BLaER1 treated with 17β-estradiol and CSF1 and Interleukin-3, amounts not matched to agents 10 nM and 100 nM (cell line): ENCODE measurements at regions not wholly inside any gene's neighbourhood (a gene's known extent, or its start where the extent isn't known, plus 50 kb on each side); places are given as distances from the start of the nearest gene placed in this dataset.
A peak's percentile ranks its signal among the peaks of the same experiment; 100 is the strongest.
"Not testable (repeated sequence)": the region's sequence is repeated elsewhere in the genome, so short reads cannot be mapped to it uniquely, and the experiment has no call there.

Experiments used
- H3K27ac ChIP-seq, 11 experiments: shearing (Covaris generic); formaldehyde crosslinking; 2 replicates each; pipeline ENCODE4 v1.8.1; 2022
- H3K27me3 ChIP-seq, 11 experiments: shearing (Covaris generic); formaldehyde crosslinking; 2 replicates each; pipeline ENCODE4 v1.8.1; 2022
- H3K36me3 ChIP-seq, 11 experiments: shearing (Covaris generic); formaldehyde crosslinking; 2 replicates each; pipeline ENCODE4 v1.8.1; 2022
- H3K4me1 ChIP-seq, 10 experiments: shearing (Covaris generic); formaldehyde crosslinking; 2 replicates each; pipeline ENCODE4 v1.8.1; 2022
- H3K4me2 ChIP-seq, 11 experiments: shearing (Covaris generic); formaldehyde crosslinking; 2 replicates each; pipeline ENCODE4 v1.8.1; 2022
- H3K4me3 ChIP-seq, 10 experiments: shearing (Covaris generic); formaldehyde crosslinking; 2 replicates each; pipeline ENCODE4 v1.8.1; 2022
- H3K9ac ChIP-seq, 11 experiments: shearing (Covaris generic); formaldehyde crosslinking; 2 replicates each; pipeline ENCODE4 v1.8.1; 2022
- H3K9me3 ChIP-seq, 11 experiments: shearing (Covaris generic); formaldehyde crosslinking; replicated peaks in 1 of 11; 2 replicates each; pipeline ENCODE4 v1.8.1; 2022
- H4K20me1 ChIP-seq, 11 experiments: shearing (Covaris generic); formaldehyde crosslinking; 2 replicates each; pipeline ENCODE4 v1.8.1; 2022
- Cebpa-rat ChIP-seq, 11 experiments: shearing (Covaris generic); IDR thresholded peaks; 2 replicates each; pipeline ENCODE4 v1.8.1; 2022

DNA sequence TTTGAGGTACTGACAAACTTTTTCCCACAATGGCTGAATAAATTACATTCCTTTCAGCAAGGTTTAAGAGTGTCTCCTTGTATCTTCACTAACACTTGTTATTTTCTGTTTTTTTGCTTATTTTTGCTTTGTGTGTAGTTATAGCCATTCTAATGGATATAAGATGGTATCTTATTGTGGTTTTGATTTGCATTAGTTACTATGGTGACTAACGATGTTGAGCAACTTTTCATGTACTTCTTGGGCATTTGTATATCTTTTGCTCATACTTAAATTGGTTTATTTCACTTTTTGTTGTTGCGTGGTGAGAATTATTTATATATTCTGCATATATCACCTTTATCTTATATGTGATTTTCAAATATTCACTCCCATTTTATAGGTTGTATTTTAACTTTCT, 79.9 kb upstream of the FSIP2 start:
- Histone ChIP-seq H3K27ac (no peak overlapping the region), H3K4me2 (no peak overlapping the region), H4K20me1 (no peaks in the 10 kb centered on the region), H3K27me3 (no peaks in the 10 kb centered on the region), H3K36me3 (no peaks in the 10 kb centered on the region), H3K4me3 (no peak overlapping the region), H3K4me1 (no peaks in the 10 kb centered on the region), H3K9ac (no peak overlapping the region), H3K9me3 (no peaks in the 10 kb centered on the region)
- no peak for TF ChIP-seq Cebpa-rat (IDR thresholded peaks at IDR 0.05)

DNA sequence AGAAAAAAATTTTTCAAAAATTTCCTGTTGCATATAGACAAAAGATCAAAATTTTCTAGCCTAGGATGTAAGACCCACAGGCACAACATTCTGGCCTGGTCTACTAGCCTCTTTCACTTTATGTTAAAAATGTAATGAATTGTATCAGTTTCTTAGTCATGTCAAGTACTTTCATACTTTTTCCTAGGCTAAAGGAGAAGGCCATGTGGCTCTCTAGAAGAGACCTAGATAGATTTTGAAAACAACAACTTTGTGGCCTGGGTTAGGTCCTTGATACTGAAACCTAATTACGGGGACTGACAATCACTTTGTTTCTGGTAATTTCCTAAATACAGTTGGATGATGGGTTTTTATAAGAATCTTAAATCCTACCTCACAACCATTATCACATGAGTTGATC, 74.8 kb upstream of the FSIP2 start:
- H3K4me1 ChIP-seq, result no peaks in the 10 kb centered on the region
- H4K20me1 ChIP-seq, result no peaks in the 10 kb centered on the region
- H3K9ac ChIP-seq, result no peak overlapping the region
- peaks cover 0 to 9% (median 0%) of the 10 kb centered on the region in 11 experiments; a peak in 1 of 22 replicates for H3K9me3 ChIP-seq
- no peaks in the 10 kb centered on the region for H3K27me3 ChIP-seq
- H3K4me3 ChIP-seq, result no peak overlapping the region
- no peak overlapping the region for H3K4me2 ChIP-seq
- no peaks in the 10 kb centered on the region for H3K36me3 ChIP-seq
- no peak overlapping the region for H3K27ac ChIP-seq
- no peak for TF ChIP-seq Cebpa-rat (IDR thresholded peaks at IDR 0.05)

DNA sequence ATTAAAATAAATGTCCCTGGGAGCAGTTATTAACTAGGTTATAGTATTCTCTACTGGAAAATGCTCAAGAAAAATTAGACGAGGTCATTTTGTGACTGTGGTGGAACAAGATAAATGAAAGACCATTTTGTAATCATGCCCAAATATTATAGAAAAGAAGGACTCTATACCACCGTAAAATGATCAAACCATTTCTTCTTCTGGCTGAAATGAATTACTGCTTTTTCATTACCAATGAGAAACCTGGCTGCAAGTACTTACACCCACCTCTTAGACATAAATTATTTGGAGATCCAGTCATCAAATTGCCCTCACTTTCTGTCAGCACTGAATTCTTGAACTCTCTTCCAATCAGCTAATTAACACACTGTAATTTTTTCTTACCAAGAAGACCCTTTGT, 74.2 kb upstream of the FSIP2 start:
- TF ChIP-seq Cebpa-rat (IDR thresholded peaks at IDR 0.05), result no peak
- Histone ChIP-seq H3K4me2 (no peak overlapping the region), H3K4me1 (no peaks in the 10 kb centered on the region), H3K9me3 (peaks cover 0 to 9% (median 0%) of the 10 kb centered on the region in 11 experiments; a peak in 1 of 22 replicates), H3K4me3 (no peak overlapping the region), H3K27ac (no peak overlapping the region), H3K36me3 (no peaks in the 10 kb centered on the region), H3K9ac (no peak overlapping the region), H3K27me3 (no peaks in the 10 kb centered on the region), H4K20me1 (no peaks in the 10 kb centered on the region)

GRCh38 chr2:185665251-185665814, 73.3 kb upstream of the FSIP2 start:
- Histone ChIP-seq H3K4me3 (no peak overlapping the region), H3K4me2 (no peak overlapping the region), H3K27ac (no peak overlapping the region), H3K9me3 (peaks cover 0 to 9% (median 0%) of the 10 kb centered on the region in 11 experiments; a peak in 1 of 22 replicates), H3K9ac (no peak overlapping the region), H4K20me1 (no peaks in the 10 kb centered on the region), H3K36me3 (no peaks in the 10 kb centered on the region), H3K27me3 (no peaks in the 10 kb centered on the region), H3K4me1 (no peaks in the 10 kb centered on the region)
- no peak for TF ChIP-seq Cebpa-rat (IDR thresholded peaks at IDR 0.05)

- H3K4me1 ChIP-seq, result no peaks in the 10 kb centered on the region
- no peak overlapping the region for H3K4me3 ChIP-seq
- no peaks in the 10 kb centered on the region for H3K36me3 ChIP-seq
- no peak overlapping the region for H3K27ac ChIP-seq
- no peak for TF ChIP-seq Cebpa-rat (IDR thresholded peaks at IDR 0.05)
- no peaks in the 10 kb centered on the region for H4K20me1 ChIP-seq
- no peak overlapping the region for H3K9ac ChIP-seq
- H3K9me3 ChIP-seq, result peaks cover 0 to 9% (median 0%) of the 10 kb centered on the region in 11 experiments; a peak in 1 of 22 replicates
- H3K4me2 ChIP-seq, result no peak overlapping the region
- no peaks in the 10 kb centered on the region for H3K27me3 ChIP-seq
Measured at GRCh38 chr2:185667452-185667851, 71.2 kb upstream of the FSIP2 start.

DNA sequence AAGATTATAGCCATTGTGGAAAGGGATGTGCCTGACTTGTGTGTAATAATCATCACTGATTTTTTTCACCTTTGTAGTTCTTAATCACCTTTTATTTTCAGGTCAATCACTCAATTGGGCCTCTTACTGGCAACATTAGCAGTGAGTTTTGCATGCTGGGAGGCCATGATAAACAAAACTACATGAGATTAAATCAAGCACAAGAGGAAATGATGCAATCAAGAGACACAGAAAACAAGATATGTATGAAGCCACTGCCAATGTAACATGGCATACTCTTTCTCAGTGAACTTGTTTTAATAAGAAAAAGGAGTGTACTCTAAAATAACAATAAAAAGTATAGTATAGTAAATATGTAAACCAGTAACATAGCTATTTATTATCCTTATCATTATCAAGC, 69.9 kb upstream of the FSIP2 start:
- no peaks in the 10 kb centered on the region for H4K20me1 ChIP-seq
- peaks cover 0 to 9% (median 0%) of the 10 kb centered on the region in 11 experiments; a peak in 1 of 22 replicates for H3K9me3 ChIP-seq
- no peak for TF ChIP-seq Cebpa-rat (IDR thresholded peaks at IDR 0.05)
- no peak overlapping the region for H3K4me3 ChIP-seq
- H3K4me1 ChIP-seq, result no peaks in the 10 kb centered on the region
- no peak overlapping the region for H3K4me2 ChIP-seq
- no peaks in the 10 kb centered on the region for H3K36me3 ChIP-seq
- H3K9ac ChIP-seq, result no peak overlapping the region
- no peaks in the 10 kb centered on the region for H3K27me3 ChIP-seq
- no peak overlapping the region for H3K27ac ChIP-seq

GRCh38 chr2:185674232-185674631, 64.4 kb upstream of the FSIP2 start:
- Histone ChIP-seq H3K27me3 (no peaks in the 10 kb centered on the region), H3K36me3 (no peaks in the 10 kb centered on the region), H3K4me3 (no peak overlapping the region), H3K9me3 (peaks cover 0 to 7% (median 0%) of the 10 kb centered on the region in 11 experiments; a peak in 2 of 22 replicates), H4K20me1 (no peaks in the 10 kb centered on the region), H3K9ac (no peak overlapping the region), H3K27ac (no peak overlapping the region), H3K4me2 (no peak overlapping the region), H3K4me1 (peaks cover 0 to 8% (median 5%) of the 10 kb centered on the region in 10 experiments; a peak in 5 of 20 replicates)
- no peak for TF ChIP-seq Cebpa-rat (IDR thresholded peaks at IDR 0.05)

GRCh38 chr2:185676316-185676715, 62.3 kb upstream of the FSIP2 start:
- H3K9ac ChIP-seq, result no peak overlapping the region
- no peaks in the 10 kb centered on the region for H4K20me1 ChIP-seq
- no peak overlapping the region for H3K27ac ChIP-seq
- no peak overlapping the region for H3K4me3 ChIP-seq
- no peak for TF ChIP-seq Cebpa-rat (IDR thresholded peaks at IDR 0.05)
- H3K9me3 ChIP-seq, result peaks cover 0 to 7% (median 0%) of the 10 kb centered on the region in 11 experiments; a peak in 2 of 22 replicates
- peaks cover 0 to 8% (median 5%) of the 10 kb centered on the region in 10 experiments; a peak in 5 of 20 replicates for H3K4me1 ChIP-seq
- H3K27me3 ChIP-seq, result no peaks in the 10 kb centered on the region
- H3K36me3 ChIP-seq, result no peaks in the 10 kb centered on the region
- peak overlapping the region in 4 of 11 experiments; percentile 8 to 20 (median 12); a peak in 4 of 22 replicates for H3K4me2 ChIP-seq

DNA sequence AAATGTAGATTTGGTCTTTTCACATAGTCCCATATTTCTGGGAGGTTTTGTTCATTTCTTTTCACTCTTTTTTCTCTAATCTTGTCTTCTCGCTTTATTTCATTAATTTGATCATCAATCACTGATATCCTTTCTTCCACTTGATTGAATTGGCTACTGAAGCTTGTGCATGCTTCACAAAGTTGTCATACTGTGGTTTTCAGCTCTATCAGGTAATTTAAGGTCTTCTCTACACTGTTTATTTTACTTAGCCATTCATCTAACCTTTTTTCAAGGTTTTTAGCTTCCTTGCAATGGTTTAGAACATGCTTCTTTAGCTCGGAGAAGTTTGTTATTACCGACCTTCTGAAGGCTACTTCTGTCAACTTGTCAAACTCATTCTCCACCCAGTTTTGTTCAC, 51.6 kb upstream of the FSIP2 start:
- H3K36me3 ChIP-seq, H3K4me3 ChIP-seq, H3K9ac ChIP-seq, H3K27me3 ChIP-seq, H3K27ac ChIP-seq, H3K4me1 ChIP-seq, H4K20me1 ChIP-seq, H3K4me2 ChIP-seq: not testable (repeated sequence)
- H3K9me3 ChIP-seq, result peaks cover 0 to 12% (median 7%) of the 10 kb centered on the region in 11 experiments; a peak in 8 of 22 replicates

DNA sequence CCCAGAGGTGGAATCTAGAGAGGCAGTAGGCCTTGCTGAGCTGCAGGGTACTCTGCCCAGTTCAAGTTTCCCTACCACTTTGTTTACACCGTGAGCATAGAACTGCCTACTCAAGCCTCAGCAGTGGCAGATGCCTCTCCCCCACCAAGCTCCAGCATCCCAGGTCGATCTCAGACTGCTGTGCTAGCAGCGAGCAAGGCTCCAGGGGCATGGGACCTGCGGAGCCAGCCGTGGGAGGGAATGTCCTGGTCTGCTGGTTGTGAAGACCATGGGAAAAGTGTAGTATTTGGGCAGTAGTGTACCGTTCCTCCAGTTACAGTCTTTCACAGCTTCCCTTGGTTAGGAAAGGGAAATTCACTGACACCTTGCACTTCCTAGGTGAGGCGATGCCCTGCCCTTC, 50.6 kb upstream of the FSIP2 start:
- no peak overlapping the region for H3K4me2 ChIP-seq
- no peak overlapping the region for H3K9ac ChIP-seq
- no peak for TF ChIP-seq Cebpa-rat (IDR thresholded peaks at IDR 0.05)
- H4K20me1 ChIP-seq, result no peaks in the 10 kb centered on the region
- no peak overlapping the region for H3K27ac ChIP-seq
- H3K27me3 ChIP-seq, result no peaks in the 10 kb centered on the region
- no peaks in the 10 kb centered on the region for H3K36me3 ChIP-seq
- no peak overlapping the region for H3K4me3 ChIP-seq
- H3K9me3 ChIP-seq, result peaks cover 0 to 8% (median 6%) of the 10 kb centered on the region in 11 experiments; a peak in 8 of 22 replicates
- H3K4me1 ChIP-seq, result no peaks in the 10 kb centered on the region
